WTC11 (cell line): ENCODE measurements at regions not wholly inside any gene's neighbourhood (a gene's known extent, or its start where the extent isn't known, plus 50 kb on each side); places are given as distances from the start of the nearest gene placed in this dataset.

Experiments used
- ATAC-seq: fragments of 200-7000 bp; cut with Tn5 transposase; 2 replicates; pipeline ENCODE4 v1.10.0; 2021; ENCODE audit warnings: mild to moderate bottlenecking, moderate library complexity
- CTCF ChIA-PET: fragments of 300-600 bp; sonication (Branson Sonifier 250); formaldehyde crosslinking; loops from one replicate; lab custom pipeline; 2021; ENCODE audit warnings: antibody characterized with exemption; lab: Charles Lee
- POLR2A ChIA-PET: fragments of 350-600 bp; sonication (Branson Sonifier 250); formaldehyde crosslinking; loops from one replicate; lab custom pipeline; 2021; ENCODE audit warnings: antibody characterized with exemption; lab: Charles Lee
- DNase-seq: peaks from one replicate; pipeline ENCODE4 v3.0.0; 2021; ENCODE audit warnings: low spot score
- H3K27ac Mint-ChIP-seq: 2 replicates; pipeline ENCODE4 v1.8.0; 2021; ENCODE audit warnings: mixed read lengths
- H3K27me3 Mint-ChIP-seq: 2 replicates; pipeline ENCODE4 v1.8.0; 2021; ENCODE audit warnings: low read depth, mild to moderate bottlenecking, moderate library complexity, mixed read lengths
- H3K36me3 Mint-ChIP-seq: 2 replicates; pipeline ENCODE4 v1.8.0; 2021; ENCODE audit warnings: mixed read lengths
- H3K4me1 Mint-ChIP-seq: 2 replicates; pipeline ENCODE4 v1.8.0; 2022; ENCODE audit warnings: mixed read lengths
- H3K4me3 Mint-ChIP-seq: 2 replicates; pipeline ENCODE4 v1.8.0; 2021; ENCODE audit warnings: mild to moderate bottlenecking, moderate library complexity, mixed read lengths
- H3K9me3 Mint-ChIP-seq: 2 replicates; pipeline ENCODE4 v1.8.0; 2021; ENCODE audit warnings: mixed read lengths
- AFF4 ChIP-seq: sonication (generic); formaldehyde crosslinking; IDR thresholded peaks from 2 replicates; pipeline ENCODE4 v1.8.1; 2023; ENCODE audit warnings: mild to moderate bottlenecking, missing genetic modification reagents, borderline replicate concordance
- ATF6 ChIP-seq: sonication (generic); formaldehyde crosslinking; IDR thresholded peaks from 2 replicates; pipeline ENCODE4 v1.8.1; 2023; ENCODE audit warnings: mild to moderate bottlenecking, missing genetic modification reagents
- CREB1 ChIP-seq: sonication (generic); formaldehyde crosslinking; IDR thresholded peaks from 2 replicates; pipeline ENCODE4 v1.8.0; 2023; ENCODE audit warnings: mild to moderate bottlenecking, missing genetic modification reagents
- FOXJ3 ChIP-seq: sonication (generic); formaldehyde crosslinking; IDR thresholded peaks from 2 replicates; pipeline ENCODE4 v1.9.0; 2021; ENCODE audit warnings: missing genetic modification reagents, mild to moderate bottlenecking, borderline replicate concordance
- GTF2I ChIP-seq: fragments of 250-450 bp; sonication (Bioruptor Pico); conservative IDR thresholded peaks from 2 replicates; pipeline ENCODE4 v1.4.0; 2021; ENCODE audit warnings: mild to moderate bottlenecking
- HMGA2 ChIP-seq: fragments of 250-450 bp; sonication (Bioruptor Pico); IDR thresholded peaks from 2 replicates; pipeline ENCODE4 v1.4.0; 2021; ENCODE audit warnings: mild to moderate bottlenecking, moderate library complexity
- NFYB ChIP-seq: sonication (generic); formaldehyde crosslinking; conservative IDR thresholded peaks from 2 replicates; pipeline ENCODE4 v1.8.0; 2022; ENCODE audit warnings: low read depth, missing genetic modification reagents
- RELA ChIP-seq: sonication (generic); formaldehyde crosslinking; IDR thresholded peaks from 2 replicates; pipeline ENCODE4 v1.8.1; 2022; ENCODE audit warnings: missing genetic modification reagents, mild to moderate bottlenecking, borderline replicate concordance
- STAT6 ChIP-seq: sonication (generic); formaldehyde crosslinking; conservative IDR thresholded peaks from 2 replicates; pipeline ENCODE4 v1.8.1; 2023; ENCODE audit warnings: mild to moderate bottlenecking, low read depth, missing genetic modification reagents, moderate library complexity
- TEAD1 ChIP-seq: sonication (generic); formaldehyde crosslinking; IDR thresholded peaks from 2 replicates; pipeline ENCODE4 v1.8.0; 2022; ENCODE audit warnings: mild to moderate bottlenecking, missing genetic modification reagents
- USF2 ChIP-seq: sonication (generic); formaldehyde crosslinking; IDR thresholded peaks from 2 replicates; pipeline ENCODE4 v1.8.1; 2023; ENCODE audit warnings: mild to moderate bottlenecking, missing genetic modification reagents, moderate library complexity
- ZMAT4 ChIP-seq: fragments of 250-450 bp; sonication (Bioruptor Pico); IDR thresholded peaks from 2 replicates; pipeline ENCODE4 v1.9.0; 2021; ENCODE audit warnings: mild to moderate bottlenecking
- ZNF138 ChIP-seq: sonication (generic); formaldehyde crosslinking; conservative IDR thresholded peaks from 2 replicates; pipeline ENCODE4 v1.8.1; 2022; ENCODE audit warnings: mild to moderate bottlenecking, moderate library complexity, missing genetic modification reagents
- ZNF317 ChIP-seq: sonication (generic); formaldehyde crosslinking; IDR thresholded peaks from 2 replicates; pipeline ENCODE4 v1.8.1; 2023; ENCODE audit warnings: low read depth, mild to moderate bottlenecking, moderate library complexity, missing genetic modification reagents, borderline replicate concordance
- ZNF416 ChIP-seq: fragments of 250-450 bp; sonication (Bioruptor Pico); IDR thresholded peaks from 2 replicates; pipeline ENCODE4 v1.9.0; 2021; ENCODE audit warnings: mild to moderate bottlenecking, inconsistent platforms

GRCh38 chr2:153668923-153669322, 190.4 kb upstream of the RPRM start (continued):
- TF ChIP-seq NFYB (CRISPR knock-in tag) (no peak), AFF4 (no peak), GTF2I (no peak)

- H3K27me3 Mint-ChIP-seq, result no peaks in the 10 kb centered on the region
- POLR2A ChIA-PET, result no interaction called here
- H3K36me3 Mint-ChIP-seq, result no peaks in the 10 kb centered on the region
- no peak overlapping the region for H3K4me3 Mint-ChIP-seq
- no peak for TF ChIP-seq USF2
- no peak for TF ChIP-seq RELA (CRISPR knock-in tag)
- TF ChIP-seq FOXJ3, result no peak
- no peak for TF ChIP-seq ZNF138 (CRISPR knock-in tag)
- TF ChIP-seq ATF6 (CRISPR knock-in tag), result no peak
- no peak for TF ChIP-seq ZNF317
- no peak for TF ChIP-seq STAT6 (CRISPR knock-in tag)
- no peak for TF ChIP-seq ZNF416
- TF ChIP-seq HMGA2 (CRISPR knock-in tag), result no peak
- no peak for TF ChIP-seq NFYB (CRISPR knock-in tag)
- no peak for TF ChIP-seq TEAD1 (CRISPR knock-in tag)
- no peak for TF ChIP-seq CREB1 (CRISPR knock-in tag)
- no peak for TF ChIP-seq ZMAT4 (CRISPR knock-in tag)
- CTCF ChIA-PET, result no interaction called here
- peaks cover 6% of the 10 kb centered on the region for H3K9me3 Mint-ChIP-seq
- no peak for ATAC-seq
- no peak overlapping the region for H3K27ac Mint-ChIP-seq
- no peak for DNase-seq
- 0 out of 2 replicates have a peak, but pooled peaks cover 1% of the 10 kb centered on the region for H3K4me1 Mint-ChIP-seq
These were observed 161.6 kb upstream of the GALNT13 start for GRCh38 chr2:153710128-153710527.
